ENCODE measurements at regions not wholly inside any gene's neighbourhood (a gene's known extent, or its start where the extent isn't known, plus 50 kb on each side); places are given as distances from the start of the nearest gene placed in this dataset.
"Not testable (repeated sequence)": the region's sequence is repeated elsewhere in the genome, so short reads cannot be mapped to it uniquely, and the experiment has no call there.

DNA sequence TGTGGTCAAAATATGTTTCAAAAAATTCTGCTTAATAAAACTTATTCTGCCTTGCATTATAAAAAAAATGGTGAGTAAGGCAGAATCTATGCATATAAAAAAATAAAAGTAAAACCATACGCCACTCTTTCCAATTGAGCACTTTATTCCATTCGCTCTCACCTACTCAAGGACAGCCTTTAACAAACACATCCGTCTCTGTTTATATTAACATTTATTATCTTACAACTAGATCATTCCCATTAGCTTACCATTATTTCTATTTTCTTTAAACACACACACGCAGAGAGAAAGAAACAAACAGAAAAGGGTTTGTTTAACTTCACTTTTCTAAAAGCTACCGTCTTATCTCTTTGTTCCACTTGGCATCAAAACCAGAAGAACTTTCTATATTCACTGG is 598.9 kb upstream of the CHRM3 start:
- DNase-seq (ENCODE audit: low read depth in 3 of 3, low spot score in 2 of 3), result no peak

DNA sequence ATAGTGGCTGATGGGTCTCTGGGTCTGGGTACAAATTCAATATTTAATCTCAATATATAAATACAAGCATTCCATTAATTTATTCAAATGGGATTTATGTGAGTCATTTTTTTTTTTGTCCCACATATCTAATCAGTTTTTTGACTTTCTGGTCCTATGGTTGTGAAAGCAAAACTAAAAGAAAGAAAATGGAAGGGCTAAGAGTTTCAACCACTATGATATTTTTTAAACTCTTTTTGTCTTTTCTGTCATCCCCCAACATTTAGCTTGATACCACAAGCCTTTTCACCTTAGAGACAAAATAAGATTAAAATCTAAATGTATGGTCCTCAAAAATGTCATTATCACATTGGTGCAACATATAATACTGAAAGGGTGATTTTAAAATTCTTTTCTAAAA is 602.7 kb upstream of the CHRM3 start:
- no peak for DNase-seq (ENCODE audit: low read depth in 3 of 3, low spot score in 2 of 3)

DNA sequence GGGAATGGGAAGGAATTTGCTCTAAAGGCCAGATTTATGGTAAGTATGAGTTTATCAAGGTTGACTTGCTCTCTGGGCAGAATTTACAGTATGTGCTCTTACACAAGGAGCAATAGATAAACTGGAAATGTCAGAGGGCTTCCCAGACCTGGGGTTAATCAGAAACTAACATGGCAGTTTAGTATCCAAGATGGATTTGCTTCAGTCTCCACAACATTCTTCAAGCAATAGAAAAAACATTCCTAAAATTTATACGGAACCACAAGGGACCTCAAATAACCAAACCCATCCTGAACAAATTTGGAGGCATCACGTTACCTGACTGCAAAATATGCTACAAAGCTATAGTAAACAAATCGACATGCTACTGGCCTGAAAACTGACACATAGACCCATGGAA is 606.7 kb upstream of the CHRM3 start:
- no peak for DNase-seq (ENCODE audit: low read depth in 3 of 3, low spot score in 2 of 3)

DNA sequence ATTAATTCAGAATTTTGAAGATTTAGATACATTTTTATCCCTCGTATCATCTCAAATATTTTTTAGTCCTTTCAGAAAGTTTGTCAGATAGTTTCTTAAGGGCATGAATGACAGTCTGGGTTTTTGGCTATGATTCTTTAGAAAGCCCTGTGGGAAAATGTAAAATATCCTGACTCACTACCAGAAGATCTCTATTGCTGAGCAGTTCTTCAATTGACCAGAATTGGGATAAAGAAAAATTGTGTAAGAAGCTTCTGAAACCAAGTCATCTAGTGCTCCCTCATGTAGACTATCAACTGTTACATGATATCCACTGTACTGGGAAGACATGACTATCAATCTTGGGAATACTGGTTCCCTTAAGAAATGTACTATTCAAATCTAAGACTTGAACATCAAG is 608.3 kb upstream of the CHRM3 start:
- DNase-seq (ENCODE audit: low read depth in 3 of 3, low spot score in 2 of 3), result no peak

DNA sequence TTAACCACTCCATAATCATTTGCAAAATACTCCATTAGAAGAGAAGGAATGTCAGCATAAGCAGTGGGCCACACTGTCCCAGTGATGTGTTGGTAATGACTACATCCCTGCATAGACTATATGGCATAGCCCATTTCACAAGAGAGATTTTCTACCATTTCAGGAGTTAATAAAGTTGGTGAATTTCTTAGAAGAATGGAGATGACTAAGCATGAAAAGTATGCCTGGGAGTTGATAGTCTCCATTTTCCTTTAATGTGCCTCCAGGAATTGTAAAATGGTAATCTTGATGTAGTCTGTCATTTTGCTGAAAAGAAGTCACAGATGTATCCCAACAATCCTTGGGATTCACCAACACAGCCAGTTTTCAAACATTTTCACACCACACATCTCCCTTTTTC is 608.8 kb upstream of the CHRM3 start:
- DNase-seq (ENCODE audit: low read depth in 3 of 3, low spot score in 2 of 3), result no peak

DNA sequence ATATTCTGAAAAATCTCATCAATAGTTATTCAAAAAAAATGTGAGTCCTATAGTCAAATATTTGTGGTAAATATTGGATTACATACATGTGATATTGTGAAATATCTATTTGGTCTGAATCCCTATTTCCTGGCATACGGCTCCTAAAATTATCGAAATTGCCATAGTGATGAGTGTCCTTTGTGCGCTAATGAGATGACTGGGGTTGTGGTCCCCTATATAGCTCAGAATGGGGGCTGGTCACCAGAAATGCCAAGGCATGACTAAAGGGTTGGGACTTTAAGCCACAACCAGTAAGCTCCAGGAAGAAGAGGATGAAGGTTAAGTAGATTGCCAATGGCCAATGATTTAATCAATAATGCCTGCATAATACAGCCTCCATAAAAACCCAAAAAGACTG is 610.2 kb upstream of the CHRM3 start:
- DNase-seq (ENCODE audit: low read depth in 3 of 3, low spot score in 2 of 3), result no peak

DNA sequence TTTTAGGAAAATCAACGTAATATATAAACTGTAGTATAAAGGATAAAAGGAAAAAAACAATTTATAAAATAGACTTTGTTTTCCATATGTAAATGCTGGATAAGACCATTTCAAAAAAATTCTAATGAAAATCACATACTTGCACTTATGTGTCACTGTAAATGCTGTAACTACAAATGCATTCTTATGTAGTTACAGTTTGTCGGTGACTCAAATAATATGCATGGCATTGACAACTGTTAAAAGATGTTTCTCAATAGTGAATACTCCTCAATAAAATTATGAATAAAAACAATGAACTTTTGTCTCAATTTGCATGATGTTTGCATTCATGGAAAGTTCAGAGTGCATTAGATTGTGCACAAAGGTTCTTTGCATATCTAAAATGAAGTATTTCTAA is 614.0 kb upstream of the CHRM3 start:
- no peak for DNase-seq (ENCODE audit: low read depth in 3 of 3, low spot score in 2 of 3)

DNA sequence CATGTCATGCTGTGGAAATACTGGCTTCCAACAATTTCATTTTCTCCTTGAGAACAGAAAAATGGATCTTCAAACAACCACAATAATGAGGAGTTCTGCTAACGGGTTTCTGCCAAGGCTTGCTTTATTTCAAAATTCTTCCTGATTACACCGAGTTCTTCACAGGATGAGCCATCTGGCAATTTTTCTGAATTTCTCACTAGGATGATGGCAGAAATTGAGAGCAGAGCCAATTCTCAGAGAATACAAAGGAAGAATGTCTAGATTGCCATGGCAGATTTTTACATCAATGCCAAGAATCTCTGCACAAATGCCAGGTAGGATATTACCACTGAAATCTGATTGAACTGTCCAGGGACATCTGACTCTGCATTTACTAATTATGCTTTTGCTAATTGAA is 619.0 kb upstream of the CHRM3 start:
- DNase-seq (ENCODE audit: low read depth in 3 of 3, low spot score in 2 of 3), result no peak

DNA sequence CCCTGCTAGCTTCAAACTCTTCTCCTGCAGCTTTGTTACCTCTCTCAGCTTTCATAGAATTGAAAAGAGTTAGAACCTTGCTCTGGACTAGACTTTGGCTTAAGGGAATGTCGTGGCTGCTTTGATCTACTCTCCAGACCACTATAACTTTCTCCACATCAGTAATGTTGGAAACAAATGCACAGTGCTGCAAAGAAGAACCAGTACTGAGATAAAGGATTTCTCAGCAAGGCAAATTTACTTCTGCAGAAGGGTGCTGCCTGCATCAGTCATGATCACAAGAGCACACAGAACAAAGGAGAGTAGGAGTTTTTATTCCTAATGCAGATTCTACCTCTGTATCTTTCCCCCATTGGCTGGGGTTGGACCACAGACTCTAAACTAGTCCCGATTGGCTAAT is 621.6 kb upstream of the CHRM3 start:
- DNase-seq (ENCODE audit: low read depth in 3 of 3, low spot score in 2 of 3), result no peak

DNA sequence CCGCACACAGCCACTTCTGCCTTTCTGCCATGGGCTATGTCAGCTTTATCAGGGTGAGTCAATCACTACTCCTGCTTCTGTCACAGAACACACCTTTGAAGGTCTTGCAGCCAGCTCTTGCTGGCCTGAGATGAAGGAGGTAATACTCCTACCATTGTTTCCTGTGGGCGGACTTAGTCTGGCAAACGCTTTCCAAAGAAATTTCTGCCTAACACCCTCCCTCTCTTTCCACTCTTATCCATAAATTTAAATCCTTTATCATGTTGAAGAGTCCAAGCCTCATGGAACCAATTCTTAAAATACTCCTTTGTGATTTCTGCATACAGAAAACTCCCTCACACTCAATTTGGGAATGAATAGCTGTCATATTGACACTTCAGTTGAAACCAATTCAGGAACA is 633.1 kb upstream of the CHRM3 start:
- no peak for DNase-seq (ENCODE audit: low read depth in 3 of 3, low spot score in 2 of 3)

DNA sequence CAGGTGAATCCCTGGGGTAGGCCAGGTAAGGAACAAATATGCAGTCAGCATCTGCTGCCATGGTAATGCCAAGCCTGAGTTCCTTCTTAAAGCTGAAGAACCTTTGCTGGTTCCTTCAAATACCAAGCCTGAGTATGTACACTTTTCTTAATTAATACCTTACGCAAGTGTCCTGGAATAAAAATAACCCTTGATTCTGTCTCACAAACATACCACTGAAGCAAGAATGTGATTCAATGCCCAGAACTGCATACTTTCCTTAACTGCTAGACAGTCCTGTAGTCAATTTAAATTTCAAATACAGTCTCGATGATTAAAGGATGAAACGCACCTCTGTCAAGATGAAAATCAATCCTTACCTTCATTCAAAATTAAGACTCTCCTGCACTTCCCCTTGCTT is 634.0 kb upstream of the CHRM3 start:
- no peak for DNase-seq (ENCODE audit: low read depth in 3 of 3, low spot score in 2 of 3)

DNA sequence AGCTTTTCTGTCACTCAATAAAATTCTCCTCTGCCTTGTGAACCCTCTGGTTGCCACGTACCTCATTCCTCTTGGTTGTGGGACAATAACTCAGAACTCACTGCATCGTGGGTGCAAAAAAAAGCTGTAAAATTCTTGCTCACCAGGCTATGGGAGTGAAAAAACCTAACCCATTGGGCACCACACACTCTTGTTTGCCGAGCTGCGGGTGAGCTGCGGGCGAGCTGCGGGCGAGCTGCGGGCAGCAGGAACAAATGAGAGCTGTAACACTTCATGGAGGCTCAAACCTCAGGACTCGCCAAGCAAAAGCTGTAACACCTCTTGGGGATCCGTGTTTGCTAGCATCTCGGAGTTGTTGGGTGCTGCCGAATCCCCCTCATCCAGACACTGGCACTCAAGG is 641.3 kb upstream of the CHRM3 start:
- no peak for DNase-seq (ENCODE audit: low read depth in 3 of 3, low spot score in 2 of 3)

DNA sequence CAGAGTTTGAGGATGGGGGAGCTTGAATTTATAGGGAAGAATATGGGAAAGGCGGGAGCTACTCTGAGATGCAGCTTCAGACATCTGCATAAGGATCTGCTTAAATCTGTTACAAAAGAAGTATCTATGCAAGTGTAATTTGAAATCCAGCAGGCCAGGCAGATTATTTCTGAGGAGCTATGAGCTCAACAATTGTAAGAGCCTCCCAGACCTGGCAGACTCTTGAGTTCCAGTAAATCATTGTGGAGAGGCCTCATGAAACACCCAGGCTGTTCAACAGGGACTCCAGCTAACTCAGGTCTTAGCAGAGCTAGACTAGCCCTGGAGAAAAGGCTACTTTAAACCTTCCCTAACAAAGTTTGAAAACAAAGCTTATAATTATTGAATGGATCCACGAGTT is 647.5 kb upstream of the CHRM3 start:
- peak in 2 of 3 donors; percentile 5 to 21 for DNase-seq (ENCODE audit: low read depth in 3 of 3, low spot score in 2 of 3)

DNA sequence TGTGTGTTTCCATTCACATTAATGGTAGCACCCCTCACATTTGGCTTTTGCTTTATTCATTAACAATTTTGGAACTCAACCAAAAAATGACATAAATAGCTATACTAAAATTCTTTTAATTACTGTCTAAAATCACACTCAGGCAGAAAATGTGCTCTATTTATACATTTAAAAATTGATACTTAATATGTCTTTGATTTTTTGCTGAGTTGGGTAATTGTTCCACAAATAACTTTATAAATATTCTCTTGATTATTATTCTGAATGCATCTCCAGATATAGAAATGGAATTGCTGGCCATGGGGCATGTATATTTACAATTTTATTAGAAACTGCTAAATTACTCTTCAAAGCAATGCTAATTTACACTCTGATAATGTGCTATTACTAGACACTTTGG is 658.7 kb upstream of the CHRM3 start:
- DNase-seq (ENCODE audit: low read depth in 3 of 3, low spot score in 2 of 3), result no peak

DNA sequence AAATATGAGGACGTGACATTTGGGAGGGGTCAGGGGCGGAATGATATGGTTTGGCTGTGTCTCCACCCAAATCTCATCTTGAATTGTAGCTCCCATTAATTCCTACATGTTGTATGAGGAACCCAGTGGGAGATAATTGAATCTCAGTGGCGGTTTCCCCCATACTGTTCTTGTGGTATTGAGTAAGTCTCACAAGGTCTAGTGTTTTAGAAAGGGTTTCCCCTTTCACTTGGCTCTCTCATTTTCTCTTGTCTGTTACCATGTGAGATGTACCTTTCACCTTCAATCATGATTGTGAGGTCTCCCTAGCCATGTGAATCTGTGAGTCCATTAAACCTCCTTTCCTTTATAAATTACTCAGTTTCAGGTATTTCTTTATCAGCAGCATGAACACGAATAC is 663.6 kb upstream of the CHRM3 start:
- no peak for DNase-seq (ENCODE audit: low read depth in 3 of 3, low spot score in 2 of 3)

DNA sequence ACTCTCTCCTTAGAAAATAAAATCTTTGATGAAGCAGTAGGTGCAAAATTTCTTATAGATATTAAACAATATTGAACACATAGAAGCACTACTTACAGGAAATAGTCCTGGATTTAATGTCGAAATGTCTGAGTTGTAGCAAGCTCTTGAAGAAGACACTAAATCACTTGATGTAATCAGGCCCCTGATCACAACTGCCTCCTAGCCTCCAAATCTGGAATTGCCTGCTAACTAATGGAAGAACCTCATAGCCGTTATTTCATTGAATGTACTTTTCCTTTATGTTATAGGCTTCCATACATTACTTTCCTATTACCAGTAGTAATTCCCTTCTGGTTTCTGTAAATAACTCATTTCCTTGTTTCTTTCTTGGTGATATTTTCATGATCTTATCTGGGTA is 675.7 kb upstream of the CHRM3 start:
- DNase-seq (ENCODE audit: low read depth in 3 of 3, low spot score in 2 of 3), result no peak

DNA sequence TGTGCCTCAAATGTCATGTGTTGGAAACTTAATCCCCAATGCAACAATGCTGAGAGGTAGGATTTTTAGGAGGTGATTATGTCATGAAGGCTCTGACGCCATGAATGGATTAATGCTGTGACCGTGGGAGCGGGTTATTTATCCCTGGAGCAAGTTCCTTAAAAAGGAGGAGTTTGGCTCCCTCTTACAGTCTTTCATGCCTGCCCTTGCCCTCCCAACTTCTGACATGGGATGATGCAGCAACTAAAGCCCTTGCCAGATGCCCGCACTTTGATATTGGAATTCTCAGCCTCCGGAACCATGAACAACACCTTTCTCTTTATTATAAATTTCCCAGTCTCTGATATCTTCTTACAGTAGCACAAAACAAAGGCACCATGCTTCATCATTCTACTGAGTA is 685.3 kb upstream of the CHRM3 start:
- DNase-seq (ENCODE audit: low read depth in 3 of 3, low spot score in 2 of 3), result no peak

DNA sequence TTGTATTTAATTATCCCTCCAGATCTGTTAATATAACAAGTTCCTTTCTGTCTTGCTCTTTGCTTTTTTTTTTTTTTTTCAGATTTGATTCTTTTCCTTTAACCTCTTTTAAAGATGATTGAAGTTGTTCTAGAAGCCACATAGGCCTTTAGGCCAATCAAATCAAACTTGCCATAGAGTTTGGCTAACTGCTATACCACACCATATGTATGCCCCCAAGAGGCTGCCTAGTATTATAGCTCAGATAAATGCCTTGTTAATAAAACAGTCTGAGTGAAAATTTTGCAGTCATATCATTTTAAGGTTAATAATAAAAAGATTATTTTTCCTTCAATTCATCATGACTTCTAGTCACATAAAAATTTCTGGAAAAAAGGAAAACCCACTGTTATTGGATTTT is 696.0 kb upstream of the CHRM3 start:
- DNase-seq (ENCODE audit: low read depth in 3 of 3, low spot score in 2 of 3), result no peak

DNA sequence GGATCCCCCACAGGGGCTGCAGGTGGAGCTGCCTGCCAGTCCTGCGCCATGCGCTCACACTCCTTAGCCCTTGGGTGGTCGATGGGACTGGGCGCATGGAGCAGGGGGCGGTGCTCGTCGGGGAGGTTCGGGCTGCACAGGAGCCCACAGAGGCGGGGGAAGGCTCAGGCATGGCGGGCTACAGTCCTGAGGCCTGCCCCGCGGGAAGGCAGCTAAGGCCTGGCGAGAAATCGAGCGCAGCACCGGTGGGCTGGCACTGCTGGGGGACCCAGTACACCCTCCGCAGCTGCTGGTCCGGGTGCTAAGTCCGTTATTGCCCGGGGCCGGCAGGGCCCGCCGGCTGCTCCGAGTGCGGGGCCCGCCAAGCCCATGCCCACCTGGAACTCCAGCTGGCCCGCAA is 701.8 kb upstream of the CHRM3 start:
- not testable (repeated sequence) for DNase-seq (ENCODE audit: low read depth in 3 of 3, low spot score in 2 of 3)

DNA sequence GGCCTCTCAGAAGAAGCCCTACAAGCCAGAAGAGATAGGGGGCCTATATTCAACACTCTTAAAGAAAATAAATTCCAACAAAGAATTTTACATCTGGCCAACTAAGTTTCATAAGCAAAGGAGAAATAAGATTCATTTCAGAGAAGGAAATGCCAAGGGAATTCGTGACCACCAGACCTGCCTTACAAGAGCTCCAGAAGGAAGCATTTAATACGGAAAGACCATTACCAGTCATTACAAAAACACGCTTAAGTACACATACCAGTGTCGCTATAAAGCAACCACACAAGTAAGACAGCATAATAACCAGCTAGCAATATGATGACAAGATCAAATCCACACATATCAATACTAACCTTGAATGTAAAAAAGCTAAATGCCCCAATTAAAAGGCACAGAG is 704.9 kb upstream of the CHRM3 start:
- DNase-seq (ENCODE audit: low read depth in 3 of 3, low spot score in 2 of 3), result no peak

DNA sequence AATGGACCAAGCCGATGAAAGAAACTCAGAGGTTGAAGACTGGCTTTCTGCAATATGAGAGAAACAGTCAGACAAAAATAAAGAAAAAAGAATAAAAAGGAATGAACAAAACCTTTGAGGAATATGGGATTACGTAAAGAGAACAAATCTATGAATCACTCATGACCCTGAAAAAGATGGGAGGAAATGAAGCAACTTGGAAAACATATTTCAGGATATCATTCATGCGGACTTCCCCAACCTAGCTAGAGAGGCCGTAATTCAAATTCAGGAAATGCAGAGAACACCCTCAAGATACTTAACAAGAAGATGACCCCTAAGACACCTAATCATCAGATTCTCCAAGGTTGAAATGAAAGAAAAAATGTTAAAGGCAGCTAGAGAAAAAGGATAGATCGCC is 705.3 kb upstream of the CHRM3 start:
- DNase-seq (ENCODE audit: low read depth in 3 of 3, low spot score in 2 of 3), result no peak

DNA sequence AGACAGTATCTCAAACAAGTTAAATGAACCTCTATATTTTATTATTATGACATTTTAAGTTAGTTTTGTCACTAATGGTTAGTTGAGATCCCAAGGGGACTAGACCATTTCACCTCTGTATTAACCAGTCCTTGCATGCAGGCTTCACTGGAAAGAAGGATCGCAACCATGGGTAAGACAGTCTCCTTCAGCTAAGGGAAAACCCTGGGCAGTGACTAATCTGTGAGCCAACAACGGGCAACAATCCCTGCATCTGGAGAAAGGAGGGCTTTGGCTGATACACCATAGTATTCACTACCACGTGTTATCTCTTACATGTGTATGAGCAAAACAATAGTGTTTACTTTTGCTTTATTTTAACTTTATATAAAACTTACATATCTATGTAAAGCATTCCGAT is 708.8 kb upstream of the CHRM3 start:
- DNase-seq (ENCODE audit: low read depth in 3 of 3, low spot score in 2 of 3), result no peak

DNA sequence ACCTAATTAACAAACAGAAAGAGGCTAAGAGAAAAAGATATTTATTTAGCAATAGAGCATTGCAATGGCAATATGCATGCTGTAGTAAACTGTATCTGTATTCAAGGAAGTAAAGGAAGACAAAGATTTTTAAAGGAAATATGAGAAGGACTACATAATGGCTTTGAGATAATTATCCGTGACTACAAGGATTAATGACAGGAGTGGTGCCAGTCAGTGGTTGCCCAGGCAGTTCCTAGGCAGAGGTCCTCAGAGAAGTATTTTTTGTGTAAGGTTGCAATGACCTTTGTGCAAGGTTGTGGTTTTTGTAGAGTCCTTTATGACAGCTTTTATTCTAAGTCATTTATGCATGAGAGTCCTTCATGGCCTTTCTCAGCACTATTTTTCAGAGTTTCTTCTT is 711.1 kb upstream of the CHRM3 start:
- DNase-seq (ENCODE audit: low read depth in 3 of 3, low spot score in 2 of 3), result peak in 1 of 3 donors; percentile 4

DNA sequence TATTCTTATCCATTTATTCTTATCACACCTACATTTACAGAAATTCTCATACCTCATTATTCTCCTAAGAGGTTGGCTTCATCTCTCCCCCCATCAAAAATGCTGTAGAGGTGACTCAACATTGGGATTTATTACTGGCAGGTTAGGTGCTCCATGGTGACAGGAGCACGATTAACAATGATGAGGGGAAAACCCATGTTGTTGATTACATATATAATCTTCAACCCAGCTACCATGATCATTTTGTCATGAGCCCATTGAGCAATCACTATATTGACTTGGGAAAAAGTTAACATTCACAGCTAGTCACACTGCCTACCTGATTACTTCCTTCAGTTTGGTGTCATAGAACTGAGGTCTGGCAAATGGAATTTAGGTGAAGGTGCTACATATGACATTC is 712.1 kb upstream of the CHRM3 start:
- no peak for DNase-seq (ENCODE audit: low read depth in 3 of 3, low spot score in 2 of 3)
